HEK293T (cell line): ENCODE measurements at regions not wholly inside any gene's neighbourhood (a gene's known extent, or its start where the extent isn't known, plus 50 kb on each side); places are given as distances from the start of the nearest gene placed in this dataset.

ENCODE experiments used
- FOXM1 ChIP-seq: fragments of 450-650 bp; IDR thresholded peaks from 2 replicates; pipeline ENCODE4 v1.6.1; 2017; ENCODE audit warnings: mild to moderate bottlenecking, borderline replicate concordance
- HDGF ChIP-seq: fragments of 450-650 bp; IDR thresholded peaks from 2 replicates; pipeline ENCODE4 v1.6.1; 2017; ENCODE audit warnings: antibody characterized with exemption, borderline replicate concordance
- SUZ12 ChIP-seq: fragments of 450-650 bp; IDR thresholded peaks from 2 replicates; pipeline ENCODE4 v1.6.1; 2016; ENCODE audit warnings: mild to moderate bottlenecking

DNA sequence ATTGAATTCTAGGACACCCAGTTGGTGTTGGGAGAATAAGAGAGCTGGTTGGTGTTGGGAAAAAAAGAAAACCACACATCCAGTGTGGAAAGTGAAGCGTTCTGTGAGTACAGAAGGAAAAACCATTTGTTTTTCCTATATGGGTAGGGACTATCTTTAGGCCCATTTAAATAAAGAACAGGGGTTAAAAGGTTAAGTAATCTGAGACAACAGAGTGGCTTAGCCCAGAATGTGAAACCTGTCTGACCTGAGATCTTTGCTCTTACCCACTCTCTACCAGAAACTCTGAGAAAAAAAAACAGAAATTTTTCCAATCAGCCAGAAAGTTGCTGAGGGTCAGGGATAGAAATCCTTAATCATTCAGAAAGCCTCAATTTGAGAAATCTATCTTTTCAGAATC, 59.8 kb upstream of the LRRC55 start:
- no peak for TF ChIP-seq FOXM1
- TF ChIP-seq SUZ12 = no peak
- TF ChIP-seq HDGF = no peak
